AG04449 (cell line): ENCODE measurements at regions not wholly inside any gene's neighbourhood (a gene's known extent, or its start where the extent isn't known, plus 50 kb on each side); places are given as distances from the start of the nearest gene placed in this dataset.

Experiments used
- CTCF ChIA-PET: fragments of 350-600 bp; formaldehyde crosslinking; extraction: SDS; loops from one replicate; lab custom pipeline; 2021; ENCODE audit warnings: antibody characterized with exemption; lab: Yijun Ruan, JAX
- POLR2A ChIA-PET: fragments of 400-600, 350-600 bp; formaldehyde crosslinking; extraction: SDS; loops from one replicate; lab custom pipeline; 2020; ENCODE audit warnings: antibody characterized with exemption, inconsistent platforms; lab: Yijun Ruan, JAX
- DNase-seq: peaks from one replicate; pipeline ENCODE4 v3.0.0-alpha.2; 2010; ENCODE audit warnings: low read depth, low spot score
- H3K4me3 ChIP-seq: 2 replicates; pipeline ENCODE4 v1.5.1; 2011; ENCODE audit warnings: low read depth, mild to moderate bottlenecking, control low read depth, low read length
- CTCF ChIP-seq: IDR thresholded peaks from one replicate; pipeline ENCODE4 v1.5.1; 2011; ENCODE audit warnings: mild to moderate bottlenecking, moderate library complexity, low read length, control low read depth, inconsistent platforms; ENCODE audit not compliant: insufficient read depth; ENCODE audit errors: missing control alignments

- POLR2A ChIA-PET, result no interaction called here
- TF ChIP-seq CTCF, result no peak
- no peak for DNase-seq
- no peak overlapping the region for H3K4me3 ChIP-seq
- CTCF ChIA-PET, result no interaction called here
Observed at GRCh38 chr17:34146440-34147043, 108.5 kb upstream of the CCL2 start.

GRCh38 chr17:34151102-34151501 lies 104.0 kb upstream of the CCL2 start:
- TF ChIP-seq CTCF, result no peak
- ChIA-PET CTCF (interaction anchor here (1.5 kb wide), 1 partner anchor 210 kb away, joined by 6 read pairs; no protein-coding TSS in a partner anchor), POLR2A (no interaction called here)
- H3K4me3 ChIP-seq, result no peak overlapping the region
- no peak for DNase-seq

- no peak overlapping the region for H3K4me3 ChIP-seq
- ChIA-PET POLR2A (no interaction called here), CTCF (interaction anchor here (0.8 to 0.9 kb wide), 3 partner anchors 10 to 17 kb away, joined by 3 to 4 read pairs (median 3); no protein-coding TSS in a partner anchor)
- no peak for TF ChIP-seq CTCF
- DNase-seq, result no peak
Observed at GRCh38 chr17:34153991-34154390, 101.1 kb upstream of the CCL2 start.

- ChIA-PET POLR2A (no interaction called here), CTCF (interaction anchor here (0.6 to 2.7 kb wide), 2 partner anchors 13 to 16 kb away, joined by 3 to 7 read pairs; no protein-coding TSS in a partner anchor)
- TF ChIP-seq CTCF, result no peak
- DNase-seq, result no peak
- H3K4me3 ChIP-seq, result no peak overlapping the region
Observed at GRCh38 chr17:34154961-34155730, 99.9 kb upstream of the CCL2 start.

GRCh38 chr17:34155947-34156346 lies 99.1 kb upstream of the CCL2 start:
- ChIA-PET CTCF (interaction anchor here (2.7 kb wide), 1 partner anchor 16 kb away, joined by 7 read pairs; no protein-coding TSS in a partner anchor), POLR2A (no interaction called here)
- no peak for DNase-seq
- no peak for TF ChIP-seq CTCF
- H3K4me3 ChIP-seq, result no peak overlapping the region

GRCh38 chr17:34156401-34156740 lies 98.7 kb upstream of the CCL2 start:
- ChIA-PET CTCF (interaction anchor here (2.7 kb wide), 1 partner anchor 15 kb away, joined by 7 read pairs; no protein-coding TSS in a partner anchor), POLR2A (no interaction called here)
- no peak for TF ChIP-seq CTCF
- H3K4me3 ChIP-seq, result no peak overlapping the region
- DNase-seq, result no peak
